NOMO-1 (cell line): ENCODE measurements at regions not wholly inside any gene's neighbourhood (a gene's known extent, or its start where the extent isn't known, plus 50 kb on each side); places are given as distances from the start of the nearest gene placed in this dataset.
"Not testable (repeated sequence)": the region's sequence is repeated elsewhere in the genome, so short reads cannot be mapped to it uniquely, and the experiment has no call there.

Experiments used
- DNase-seq, 2 experiments: peaks; one replicate each; lab custom pipeline; 2025; ENCODE audit not compliant: unreplicated experiment in 2 of 2; lab: John Stamatoyannopoulos, UW

- DNase-seq = no peak
Observed at GRCh38 chr10:53358536-53358935, 586.0 kb upstream of the MBL2 start.

- no peak for DNase-seq
Observed at GRCh38 chr10:53357587-53357986, 585.0 kb upstream of the MBL2 start.

- no peak for DNase-seq
Observed at GRCh38 chr10:53356616-53357349, 584.2 kb upstream of the MBL2 start.

- DNase-seq = not testable (repeated sequence)
Observed at GRCh38 chr10:53342531-53342930, 569.9 kb upstream of the MBL2 start.

- DNase-seq = not testable (repeated sequence)
Observed at GRCh38 chr10:53338199-53338598, 565.6 kb upstream of the MBL2 start.

- not testable (repeated sequence) for DNase-seq
Observed at GRCh38 chr10:53335803-53336422, 563.3 kb upstream of the MBL2 start.

GRCh38 chr10:53331460-53331859, 558.9 kb upstream of the MBL2 start:
- DNase-seq = no peak

- not testable (repeated sequence) for DNase-seq
Observed at GRCh38 chr10:53326401-53327305, 554.1 kb upstream of the MBL2 start.

GRCh38 chr10:53325066-53325465, 552.5 kb upstream of the MBL2 start:
- DNase-seq = no peak

- no peak for DNase-seq
Observed at GRCh38 chr10:53315709-53316108, 543.1 kb upstream of the MBL2 start.

GRCh38 chr10:53314876-53315275, 542.3 kb upstream of the MBL2 start:
- DNase-seq = no peak

GRCh38 chr10:53298443-53298842, 525.9 kb upstream of the MBL2 start:
- no peak for DNase-seq

- no peak for DNase-seq
Observed at GRCh38 chr10:53284615-53285182, 512.1 kb upstream of the MBL2 start.

GRCh38 chr10:53276797-53277196, 504.2 kb upstream of the MBL2 start:
- no peak for DNase-seq

- DNase-seq = no peak
Observed at GRCh38 chr10:53269482-53269881, 496.9 kb upstream of the MBL2 start.

- no peak for DNase-seq
Observed at GRCh38 chr10:53260213-53260612, 487.6 kb upstream of the MBL2 start.

GRCh38 chr10:53256623-53257022, 484.0 kb upstream of the MBL2 start:
- no peak for DNase-seq

GRCh38 chr10:53255661-53256205, 483.1 kb upstream of the MBL2 start:
- no peak for DNase-seq

GRCh38 chr10:53253221-53253620, 480.6 kb upstream of the MBL2 start:
- no peak for DNase-seq

- DNase-seq = no peak
Observed at GRCh38 chr10:53239873-53240272, 467.3 kb upstream of the MBL2 start.

GRCh38 chr10:53236941-53237340, 464.4 kb upstream of the MBL2 start:
- DNase-seq = no peak
